ENCODE measurements at regions not wholly inside any gene's neighbourhood (a gene's known extent, or its start where the extent isn't known, plus 50 kb on each side); places are given as distances from the start of the nearest gene placed in this dataset.
"Not testable (repeated sequence)": the region's sequence is repeated elsewhere in the genome, so short reads cannot be mapped to it uniquely, and the experiment has no call there.

DNA sequence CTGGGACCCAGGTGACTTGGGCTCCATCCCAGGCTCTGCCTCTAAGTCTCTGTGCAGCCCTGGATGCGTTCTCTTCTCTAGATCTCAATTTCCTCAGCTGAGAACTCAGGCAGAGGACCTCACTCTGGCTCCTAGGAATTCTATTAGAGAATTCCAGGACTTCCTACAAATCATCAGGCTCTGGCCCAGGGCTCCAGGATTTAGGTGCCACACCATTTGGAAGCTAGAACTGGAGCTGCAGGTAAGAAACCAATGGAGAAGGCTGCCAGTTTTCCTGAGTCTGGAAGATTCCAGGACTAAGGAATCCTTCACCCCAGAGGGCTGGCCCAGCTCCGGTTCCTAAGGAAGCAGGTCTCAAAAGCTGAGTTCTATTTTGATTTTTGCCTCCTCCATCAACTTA is 189.8 kb upstream of the CDH5 start:
- no peak overlapping the region for H3K4me3 ChIP-seq (replicated peaks; ENCODE audit: low read depth, low read length)
- no peak for DNase-seq (ENCODE audit: extremely low read depth, low read depth)
- TF ChIP-seq, protein P1, sequence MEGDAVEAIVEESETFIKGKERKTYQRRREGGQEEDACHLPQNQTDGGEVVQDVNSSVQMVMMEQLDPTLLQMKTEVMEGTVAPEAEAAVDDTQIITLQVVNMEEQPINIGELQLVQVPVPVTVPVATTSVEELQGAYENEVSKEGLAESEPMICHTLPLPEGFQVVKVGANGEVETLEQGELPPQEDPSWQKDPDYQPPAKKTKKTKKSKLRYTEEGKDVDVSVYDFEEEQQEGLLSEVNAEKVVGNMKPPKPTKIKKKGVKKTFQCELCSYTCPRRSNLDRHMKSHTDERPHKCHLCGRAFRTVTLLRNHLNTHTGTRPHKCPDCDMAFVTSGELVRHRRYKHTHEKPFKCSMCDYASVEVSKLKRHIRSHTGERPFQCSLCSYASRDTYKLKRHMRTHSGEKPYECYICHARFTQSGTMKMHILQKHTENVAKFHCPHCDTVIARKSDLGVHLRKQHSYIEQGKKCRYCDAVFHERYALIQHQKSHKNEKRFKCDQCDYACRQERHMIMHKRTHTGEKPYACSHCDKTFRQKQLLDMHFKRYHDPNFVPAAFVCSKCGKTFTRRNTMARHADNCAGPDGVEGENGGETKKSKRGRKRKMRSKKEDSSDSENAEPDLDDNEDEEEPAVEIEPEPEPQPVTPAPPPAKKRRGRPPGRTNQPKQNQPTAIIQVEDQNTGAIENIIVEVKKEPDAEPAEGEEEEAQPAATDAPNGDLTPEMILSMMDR (IDR thresholded peaks at IDR 0.05; ENCODE audit: low read depth, low read length, missing control alignments), result no peak

DNA sequence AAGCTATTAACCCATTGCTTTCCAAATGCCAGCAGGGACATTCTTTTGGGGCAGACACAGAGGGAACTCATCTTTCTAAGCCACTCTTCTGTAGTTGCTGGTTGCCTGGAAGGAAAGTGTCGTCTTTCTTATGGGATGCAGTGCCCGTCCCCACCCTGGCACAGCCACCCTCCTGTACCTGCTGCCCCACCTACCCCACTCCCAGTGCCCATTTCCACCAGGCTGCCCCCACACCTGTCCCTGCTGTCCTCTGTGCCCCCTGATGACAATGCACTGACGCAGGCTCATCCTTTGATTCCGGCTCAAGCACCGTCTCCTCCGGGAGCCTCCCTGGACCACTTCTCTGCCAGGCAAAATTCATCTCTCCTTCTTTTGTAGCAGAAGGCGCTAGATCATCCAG is 190.4 kb upstream of the CDH5 start:
- TF ChIP-seq, protein P1 (IDR thresholded peaks at IDR 0.05; ENCODE audit: low read depth, low read length, missing control alignments), result no peak
- no peak overlapping the region for H3K4me3 ChIP-seq (replicated peaks; ENCODE audit: low read depth, low read length)

DNA sequence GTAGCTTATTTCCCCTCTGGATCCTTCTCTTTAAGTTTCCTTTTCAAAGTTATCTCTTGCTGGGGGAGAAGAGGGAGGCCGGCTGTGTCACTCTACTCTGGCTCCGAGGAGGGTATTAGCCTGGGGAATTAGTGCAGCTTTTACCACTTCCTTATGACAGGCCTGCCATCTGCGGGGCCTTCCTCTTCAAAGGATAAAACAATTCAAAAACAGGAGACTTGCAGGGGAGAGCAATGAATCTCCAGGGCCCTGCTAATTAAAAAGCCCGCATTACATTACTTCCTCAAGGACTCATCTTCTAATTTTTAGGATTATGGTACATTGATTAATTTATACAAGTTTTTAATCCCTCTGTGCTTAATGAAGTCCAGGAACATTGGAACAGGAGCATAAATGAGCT is 190.9 kb upstream of the CDH5 start:
- DNase-seq (ENCODE audit: extremely low read depth, low read depth), result no peak
- H3K4me3 ChIP-seq (replicated peaks; ENCODE audit: low read depth, low read length), result no peak overlapping the region
- TF ChIP-seq, protein P1 (IDR thresholded peaks at IDR 0.05; ENCODE audit: low read depth, low read length, missing control alignments), result no peak

More for the DNA sequence above, 190.4 kb upstream of the CDH5 start:
- DNase-seq (ENCODE audit: extremely low read depth, low read depth), result no peak

DNA sequence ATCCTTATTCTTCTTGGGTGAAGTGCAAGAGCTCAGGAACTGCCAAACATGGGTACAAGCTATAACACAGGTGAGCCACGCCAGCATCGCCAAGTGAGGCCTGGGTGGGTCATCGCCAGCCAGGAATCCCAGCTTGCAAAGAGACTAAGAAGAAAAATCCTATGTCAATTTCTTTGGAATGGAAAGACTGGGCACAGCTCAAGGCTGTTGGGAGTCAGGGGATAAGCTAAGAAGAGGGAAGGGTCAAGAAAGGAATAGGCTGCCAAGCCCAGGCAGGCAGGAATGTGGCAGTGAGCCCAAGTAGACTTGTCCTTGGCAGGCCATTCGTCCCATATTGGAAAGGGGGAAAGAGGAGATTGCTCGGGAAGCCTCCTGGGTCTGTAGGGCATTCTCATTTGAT is 191.4 kb upstream of the CDH5 start:
- TF ChIP-seq, protein P1 (IDR thresholded peaks at IDR 0.05; ENCODE audit: low read depth, low read length, missing control alignments), result no peak
- no peak overlapping the region for H3K4me3 ChIP-seq (replicated peaks; ENCODE audit: low read depth, low read length)

DNA sequence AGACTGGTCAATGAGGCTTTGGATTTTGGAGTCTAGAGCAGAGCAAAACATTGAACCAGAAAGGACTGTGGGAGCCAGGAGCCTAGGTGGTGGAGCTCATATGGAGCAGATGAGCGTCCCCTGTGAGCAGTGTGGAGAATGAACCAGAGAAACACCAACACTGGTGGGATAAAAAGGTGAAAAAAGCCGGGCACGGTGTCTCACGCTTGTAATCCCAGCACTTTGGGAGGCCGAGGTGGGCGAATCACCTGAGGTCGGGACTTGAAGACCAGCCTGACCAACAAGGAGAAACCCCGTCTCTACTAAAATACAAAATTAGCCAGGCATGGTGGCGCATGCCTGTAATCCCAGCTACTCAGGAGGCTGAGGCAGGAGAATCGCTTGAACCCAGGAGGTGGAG is 192.7 kb upstream of the CDH5 start:
- not testable (repeated sequence) for H3K4me3 ChIP-seq (replicated peaks; ENCODE audit: low read depth, low read length); DNase-seq (ENCODE audit: extremely low read depth, low read depth)

More for the DNA sequence above, 191.4 kb upstream of the CDH5 start:
- DNase-seq (ENCODE audit: extremely low read depth, low read depth), result no peak

DNA sequence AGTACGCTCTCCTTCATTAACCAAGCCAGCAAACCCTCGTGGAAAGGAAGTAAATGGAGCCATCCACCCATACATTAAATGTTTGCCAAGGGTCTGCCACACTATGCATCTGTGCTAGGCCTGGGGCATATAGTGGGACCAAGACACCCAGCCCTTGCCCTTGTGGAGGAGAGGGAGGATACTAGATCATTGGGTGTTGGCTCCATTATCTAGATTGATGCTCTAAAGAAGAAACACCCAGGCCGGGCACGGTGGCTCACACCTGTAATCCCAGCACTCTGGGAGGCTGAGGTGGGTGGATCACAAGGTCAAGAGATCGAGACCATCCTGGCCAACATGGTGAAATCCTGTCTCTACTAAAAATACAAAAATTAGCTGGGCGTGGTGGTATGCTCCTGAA is 193.3 kb upstream of the CDH5 start:
- H3K4me3 ChIP-seq (replicated peaks; ENCODE audit: low read depth, low read length); DNase-seq (ENCODE audit: extremely low read depth, low read depth): not testable (repeated sequence)

DNA sequence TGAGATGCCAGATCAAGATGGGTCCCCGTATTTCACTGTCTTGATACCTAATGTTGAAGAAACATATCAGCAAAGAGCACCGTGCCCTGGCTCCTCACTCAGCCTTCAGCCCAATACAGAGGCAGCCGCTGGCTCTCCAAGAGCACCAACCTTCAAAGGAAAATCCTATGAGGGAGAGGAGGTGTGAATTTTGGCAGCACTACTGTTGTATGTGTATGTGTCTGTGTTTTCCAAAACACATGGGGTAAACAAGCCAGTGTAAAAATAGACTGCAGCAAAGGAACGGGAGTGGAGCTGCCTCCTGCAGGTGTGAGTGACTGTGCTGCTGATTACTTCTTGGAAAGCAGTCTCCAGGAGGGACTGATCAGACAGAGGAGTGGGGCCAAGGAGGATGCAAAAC is 194.0 kb upstream of the CDH5 start:
- TF ChIP-seq, protein P1 (IDR thresholded peaks at IDR 0.05; ENCODE audit: low read depth, low read length, missing control alignments), result no peak
- no peak overlapping the region for H3K4me3 ChIP-seq (replicated peaks; ENCODE audit: low read depth, low read length)
- no peak for DNase-seq (ENCODE audit: extremely low read depth, low read depth)

DNA sequence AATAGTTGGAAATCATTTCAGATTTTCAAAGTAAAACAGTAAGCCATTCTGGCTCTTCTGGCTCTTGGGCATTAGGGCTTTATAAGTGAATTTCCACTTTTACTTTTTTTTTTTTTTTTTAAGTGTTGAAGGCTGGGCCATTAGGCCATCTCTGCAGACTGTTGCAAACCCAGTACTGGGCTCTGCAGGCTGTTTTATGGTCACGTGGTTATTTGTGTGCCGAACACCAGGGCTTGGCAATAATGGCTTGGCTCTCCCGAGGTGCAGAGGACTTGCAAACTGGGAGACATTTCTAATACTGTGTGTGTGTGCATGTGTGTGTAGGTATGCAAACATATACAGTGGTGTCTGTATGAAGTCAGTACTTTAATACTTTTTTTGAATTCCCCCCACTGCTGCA is 194.9 kb upstream of the CDH5 start:
- H3K4me3 ChIP-seq (replicated peaks; ENCODE audit: low read depth, low read length), result no peak overlapping the region
- DNase-seq (ENCODE audit: extremely low read depth, low read depth), result no peak
- TF ChIP-seq, protein P1 (IDR thresholded peaks at IDR 0.05; ENCODE audit: low read depth, low read length, missing control alignments), result no peak
